IMR-90 (cell line): ENCODE measurements at regions not wholly inside any gene's neighbourhood (a gene's known extent, or its start where the extent isn't known, plus 50 kb on each side); places are given as distances from the start of the nearest gene placed in this dataset.

Experiments
- ATAC-seq: fragments of 200-7000 bp; cut with Tn5 transposase; 2 replicates; pipeline ENCODE4 v1.9.1; 2020; ENCODE audit warnings: low read depth, mild to moderate bottlenecking, moderate library complexity
- BruUV-seq: library from RNA; stranded (reverse); fragments of 400-500 nt; replicated peaks from 2 replicates; lab custom pipeline; 2021; lab: Mats Ljungman, UMichigan
- CTCF ChIA-PET: fragments of 300-600 bp; formaldehyde crosslinking; extraction: SDS; loops from one replicate; lab custom pipeline; 2021; ENCODE audit warnings: antibody characterized with exemption; lab: Yijun Ruan, JAX
- POLR2A ChIA-PET: fragments of 300-600 bp; sonication (Branson Sonifier 250); formaldehyde crosslinking; loops from one replicate; lab custom pipeline; 2022; ENCODE audit warnings: antibody characterized with exemption; ENCODE audit not compliant: unreplicated experiment; lab: Charles Lee
- DNase-seq: peaks from one replicate; pipeline ENCODE4 v3.0.0; 2013
- H2AFZ ChIP-seq: replicated peaks from 2 replicates; pipeline ENCODE3; 2013; ENCODE audit warnings: low read length, mild to moderate bottlenecking; ENCODE audit not compliant: poor library complexity
- H2AK5ac ChIP-seq: 2 replicates; pipeline ENCODE4 v1.6.1; 2013; ENCODE audit warnings: low read depth, low read length, inconsistent platforms
- H2AK9ac ChIP-seq: replicated peaks from 2 replicates; pipeline ENCODE3; 2013; ENCODE audit warnings: mild to moderate bottlenecking, low read depth, low read length, moderate library complexity; ENCODE audit not compliant: poor library complexity
- H2BK120ac ChIP-seq: 2 replicates; pipeline ENCODE4 v1.6.1; 2013; ENCODE audit warnings: low read depth, low read length, inconsistent platforms
- H2BK15ac ChIP-seq: 3 replicates; pipeline ENCODE4 v1.6.1; 2013; ENCODE audit warnings: low read depth, low read length, inconsistent platforms
- H2BK20ac ChIP-seq: 2 replicates; pipeline ENCODE4 v1.6.1; 2013; ENCODE audit warnings: low read depth, mild to moderate bottlenecking, inconsistent platforms, low read length, moderate library complexity
- H2BK5ac ChIP-seq: 2 replicates; pipeline ENCODE4 v1.6.1; 2013; ENCODE audit warnings: mild to moderate bottlenecking, low read depth, low read length, inconsistent platforms; ENCODE audit not compliant: poor library complexity, severe bottlenecking
- H3K14ac ChIP-seq: replicated peaks from 2 replicates; pipeline ENCODE4 v1.6.1; 2013; ENCODE audit warnings: low read depth, low read length, inconsistent platforms
- H3K18ac ChIP-seq: 2 replicates; pipeline ENCODE4 v1.6.1; 2013; ENCODE audit warnings: low read depth, low read length, control low read depth
- H3K23ac ChIP-seq: 2 replicates; pipeline ENCODE4 v1.6.1; 2013; ENCODE audit warnings: low read depth, low read length, inconsistent platforms
- H3K27ac ChIP-seq: 2 replicates; pipeline ENCODE4 v1.5.1; 2013; ENCODE audit warnings: mild to moderate bottlenecking, control low read depth, low read length; ENCODE audit not compliant: insufficient read depth
- H3K27me3 ChIP-seq: 2 replicates; pipeline ENCODE4 v1.6.1; 2013; ENCODE audit warnings: low read length; ENCODE audit not compliant: control insufficient read depth, insufficient read depth
- H3K36me3 ChIP-seq: 2 replicates; pipeline ENCODE4 v1.6.1; 2013; ENCODE audit warnings: low read length, mixed read lengths; ENCODE audit not compliant: control insufficient read depth, insufficient read depth
- H3K4ac ChIP-seq: 2 replicates; pipeline ENCODE4 v1.6.1; 2013; ENCODE audit warnings: low read depth, low read length, inconsistent platforms
- H3K4me1 ChIP-seq: 2 replicates; pipeline ENCODE4 v1.6.1; 2013; ENCODE audit warnings: low read length, mixed read lengths; ENCODE audit not compliant: control insufficient read depth, insufficient read depth
- H3K4me2 ChIP-seq: 2 replicates; pipeline ENCODE4 v1.6.1; 2013; ENCODE audit warnings: low read depth, mild to moderate bottlenecking, control low read depth, low read length, moderate library complexity
- H3K4me3 ChIP-seq: 2 replicates; pipeline ENCODE4 v1.5.1; 2013; ENCODE audit warnings: low read depth, mild to moderate bottlenecking, control low read depth, low read length, moderate library complexity; ENCODE audit not compliant: insufficient read depth
- H3K56ac ChIP-seq: 2 replicates; pipeline ENCODE4 v1.6.1; 2013; ENCODE audit warnings: low read length, inconsistent platforms; ENCODE audit not compliant: insufficient read depth; ENCODE audit errors: extremely low read depth
- H3K79me1 ChIP-seq, 2 experiments: 2 replicates each; pipeline ENCODE4 v1.6.1; 2013; ENCODE audit warnings: low read length in 2 of 2, inconsistent platforms in 1 of 2, low read depth in 1 of 2
- H3K9ac ChIP-seq: 2 replicates; pipeline ENCODE4 v1.6.1; 2013; ENCODE audit warnings: low read depth, low read length, control low read depth
- H3K9me1 ChIP-seq: 2 replicates; pipeline ENCODE4 v1.6.1; 2013; ENCODE audit warnings: low read length, inconsistent platforms; ENCODE audit not compliant: insufficient read depth
- H3K9me3 ChIP-seq: 2 replicates; pipeline ENCODE4 v1.6.1; 2013; ENCODE audit warnings: low read length; ENCODE audit not compliant: control insufficient read depth, insufficient read depth
- H4K20me1 ChIP-seq: 2 replicates; pipeline ENCODE4 v1.6.1; 2013; ENCODE audit warnings: low read length, inconsistent platforms; ENCODE audit not compliant: insufficient read depth
- H4K5ac ChIP-seq: 2 replicates; pipeline ENCODE4 v1.6.1; 2013; ENCODE audit warnings: mild to moderate bottlenecking, low read depth, low read length, control low read depth
- H4K8ac ChIP-seq, 2 experiments: 2 replicates each; pipeline ENCODE4 v1.6.1; 2013; ENCODE audit warnings: low read depth in 2 of 2, low read length in 2 of 2, control low read depth in 1 of 2, inconsistent platforms in 1 of 2
- H4K91ac ChIP-seq: 2 replicates; pipeline ENCODE4 v1.6.1; 2013; ENCODE audit warnings: low read depth, low read length, inconsistent platforms; ENCODE audit not compliant: insufficient read depth
- BHLHE40 ChIP-seq: fragments of 150-350 bp; IDR thresholded peaks from 2 replicates; pipeline ENCODE4 v1.6.1; 2016; ENCODE audit warnings: mild to moderate bottlenecking, low read depth, low read length
- ELK1 ChIP-seq: fragments of 150-350 bp; IDR thresholded peaks from 2 replicates; pipeline ENCODE4 v1.6.1; 2016; ENCODE audit warnings: low read depth, mild to moderate bottlenecking, low read length, moderate library complexity, borderline replicate concordance
- MAFK ChIP-seq: IDR thresholded peaks from 2 replicates; pipeline ENCODE4 v1.6.1; 2012; ENCODE audit warnings: low read depth, low read length, improper control_type of control experiment
- MAZ ChIP-seq: IDR thresholded peaks from 2 replicates; pipeline ENCODE4 v1.6.1; 2012; ENCODE audit warnings: low read depth, mild to moderate bottlenecking, low read length, improper control_type of control experiment, moderate library complexity, borderline replicate concordance
- MXI1 ChIP-seq: IDR thresholded peaks from 2 replicates; pipeline ENCODE4 v1.6.1; 2012; ENCODE audit warnings: low read depth, mild to moderate bottlenecking, low read length, moderate library complexity, borderline replicate concordance
- NFE2L2 ChIP-seq: fragments of 150-350 bp; IDR thresholded peaks from 2 replicates; pipeline ENCODE4 v1.6.1; 2016; ENCODE audit warnings: low read depth, mild to moderate bottlenecking, low read length
- RAD21 ChIP-seq: IDR thresholded peaks from 2 replicates; pipeline ENCODE4 v1.6.1; 2012; ENCODE audit warnings: low read length, improper control_type of control experiment
- RFX5 ChIP-seq: IDR thresholded peaks from 2 replicates; pipeline ENCODE4 v1.8.0; 2012; ENCODE audit warnings: low read depth, mild to moderate bottlenecking, low read length, moderate library complexity
- SMC3 ChIP-seq: fragments of 150-350 bp; IDR thresholded peaks from 2 replicates; pipeline ENCODE4 v1.6.1; 2016; ENCODE audit warnings: low read depth, mild to moderate bottlenecking, antibody characterized with exemption, low read length, moderate library complexity
- WGBS, 2 experiments: methylation state at CpG; one replicate each; pipeline versions ENCODE4 v1.1.5 to v1.1.7; 2013; ENCODE audit warnings: missing lambda C conversion rate in 2 of 2; ENCODE audit not compliant: insufficient read length in 1 of 2; ENCODE audit errors: extremely low coverage in 2 of 2; 5-methylcytosine and 5-hydroxymethylcytosine counted together
- dilution Hi-C: fragments of 300-500 bp; cut with HindIII; formaldehyde crosslinking; loops from one replicate; pipeline ENCODE4 v1.14.3; 2018; ENCODE audit warnings: low sequenced_read_pairs; ENCODE audit not compliant: unreplicated experiment
- in situ Hi-C: fragments of 300-500 bp; cut with MboI; formaldehyde crosslinking; loops from 3 replicates; pipeline ENCODE4 v1.14.3; 2019; ENCODE audit warnings: low sequenced_read_pairs, inconsistent platforms, mixed read lengths
- intact Hi-C: fragments of 100-400 bp; cut with micrococcal nuclease; formaldehyde crosslinking; loops from 2 replicates; pipeline ENCODE4 v1.10.0; 2022
- TF ChIP-seq, protein P1 (sequence below): fragments of 150-350 bp; IDR thresholded peaks from 2 replicates; pipeline ENCODE4 v1.6.1; 2017; ENCODE audit warnings: mild to moderate bottlenecking, antibody characterized with exemption, low read length, low read depth

GRCh38 chr2:35931115-35931514 lies 424.5 kb upstream of the CRIM1 start:
- Histone ChIP-seq H3K14ac (no peak overlapping the region), H3K4me2 (no peak overlapping the region), H3K36me3 (no peaks in the 10 kb centered on the region), H2AK5ac (no peak overlapping the region), H4K20me1 (no peaks in the 10 kb centered on the region), H3K4ac (no peak overlapping the region), H3K9me3 (no peaks in the 10 kb centered on the region), H2BK120ac (no peak overlapping the region), H3K4me3 (no peak overlapping the region), H2AK9ac (no peak overlapping the region), H3K27ac (peak overlapping the region; percentile 56; the same call in 1 of the 2 replicates), H3K18ac (peak overlapping the region; percentile 70; the same call in 1 of the 2 replicates), H3K4me1 (peaks cover 5% of the 10 kb centered on the region; the same call in 1 of the 2 replicates), H3K79me1 (no peaks in the 10 kb centered on the region), H2BK5ac (no peak overlapping the region), H2BK20ac (no peak overlapping the region), H4K5ac (peak overlapping the region; percentile 17; the same call in 1 of the 2 replicates), H3K27me3 (no peaks in the 10 kb centered on the region), H3K9me1 (no peaks in the 10 kb centered on the region), H3K9ac (no peak overlapping the region), H2AFZ (no peak overlapping the region), H4K91ac (no peak overlapping the region), H4K8ac (no peak overlapping the region), H3K23ac (no peak overlapping the region), H2BK15ac (no peak overlapping the region), H3K56ac (no peak overlapping the region)
- ChIA-PET POLR2A (no interaction called here), CTCF (interaction anchor here (0.6 kb wide), 1 partner anchor 318 kb away, joined by 3 read pairs; no protein-coding TSS in a partner anchor)
- no TSS peak for BruUV-seq
- intact Hi-C loops: no loop called here
- DNase-seq (no peak), ATAC-seq (no peak)
- in situ Hi-C loops: no loop called here
- no peak for TF ChIP-seq MAFK
- TF ChIP-seq MAZ: no peak
- no peak for TF ChIP-seq SMC3
- no peak for TF ChIP-seq RAD21
- TF ChIP-seq, protein P1, sequence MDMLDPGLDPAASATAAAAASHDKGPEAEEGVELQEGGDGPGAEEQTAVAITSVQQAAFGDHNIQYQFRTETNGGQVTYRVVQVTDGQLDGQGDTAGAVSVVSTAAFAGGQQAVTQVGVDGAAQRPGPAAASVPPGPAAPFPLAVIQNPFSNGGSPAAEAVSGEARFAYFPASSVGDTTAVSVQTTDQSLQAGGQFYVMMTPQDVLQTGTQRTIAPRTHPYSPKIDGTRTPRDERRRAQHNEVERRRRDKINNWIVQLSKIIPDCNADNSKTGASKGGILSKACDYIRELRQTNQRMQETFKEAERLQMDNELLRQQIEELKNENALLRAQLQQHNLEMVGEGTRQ: no peak
- TF ChIP-seq MXI1: no peak
- TF ChIP-seq ELK1: no peak
- no peak for TF ChIP-seq RFX5
- no peak for TF ChIP-seq BHLHE40
- TF ChIP-seq NFE2L2: no peak
- no CpG with 5 or more reads among the region's 5 CpGs for WGBS, 2 experiments
- dilution Hi-C loops: no loop called here
